ENCODE measurements at regions not wholly inside any gene's neighbourhood (a gene's known extent, or its start where the extent isn't known, plus 50 kb on each side); places are given as distances from the start of the nearest gene placed in this dataset.
"Not testable (repeated sequence)": the region's sequence is repeated elsewhere in the genome, so short reads cannot be mapped to it uniquely, and the experiment has no call there.

GRCh38 chr2:150674283-150674682 lies 186.8 kb upstream of the RND3 start:
- H3K4me3 Mint-ChIP-seq, result no peak overlapping the region
- no peaks in the 10 kb centered on the region for H3K27me3 Mint-ChIP-seq (ENCODE audit: low read depth)
- no peak overlapping the region for H3K27ac Mint-ChIP-seq (ENCODE audit: unreplicated experiment)
- no peak for DNase-seq (ENCODE audit: low read depth, low spot score)
- H3K4me1 Mint-ChIP-seq, result peaks cover 11% of the 10 kb centered on the region
- TF ChIP-seq CTCF (conservative IDR thresholded peaks at IDR 0.05), result no peak
- H3K9me3 Mint-ChIP-seq, result no peaks in the 10 kb centered on the region
- H3K36me3 Mint-ChIP-seq (ENCODE audit: low read depth), result no peaks in the 10 kb centered on the region

- Mint-ChIP-seq H3K27me3 (ENCODE audit: low read depth) (no peaks in the 10 kb centered on the region), H3K4me3 (no peak overlapping the region), H3K36me3 (ENCODE audit: low read depth) (peaks cover 6% of the 10 kb centered on the region), H3K4me1 (peaks cover 5% of the 10 kb centered on the region), H3K27ac (ENCODE audit: unreplicated experiment) (no peak overlapping the region), H3K9me3 (peaks cover 11% of the 10 kb centered on the region)
- no peak for TF ChIP-seq CTCF (conservative IDR thresholded peaks at IDR 0.05)
- DNase-seq (ENCODE audit: low read depth, low spot score), result no peak
Measured at GRCh38 chr2:150672311-150672710, 184.8 kb upstream of the RND3 start.

- H3K9me3 Mint-ChIP-seq, result peaks cover 14% of the 10 kb centered on the region
- TF ChIP-seq CTCF (conservative IDR thresholded peaks at IDR 0.05), result no peak
- DNase-seq (ENCODE audit: low read depth, low spot score), result no peak
- no peak overlapping the region for H3K4me3 Mint-ChIP-seq
- no peaks in the 10 kb centered on the region for H3K4me1 Mint-ChIP-seq
- H3K27me3 Mint-ChIP-seq (ENCODE audit: low read depth), result no peaks in the 10 kb centered on the region
- H3K27ac Mint-ChIP-seq (ENCODE audit: unreplicated experiment), result no peak overlapping the region
- H3K36me3 Mint-ChIP-seq (ENCODE audit: low read depth), result peaks cover 9% of the 10 kb centered on the region
Measured at GRCh38 chr2:150669492-150669891, 182.0 kb upstream of the RND3 start.

GRCh38 chr2:150667039-150667438 lies 179.6 kb upstream of the RND3 start:
- not testable (repeated sequence) for H3K36me3 Mint-ChIP-seq (ENCODE audit: low read depth); H3K4me1 Mint-ChIP-seq; H3K4me3 Mint-ChIP-seq; H3K27me3 Mint-ChIP-seq (ENCODE audit: low read depth); H3K27ac Mint-ChIP-seq (ENCODE audit: unreplicated experiment); DNase-seq (ENCODE audit: low read depth, low spot score)
- H3K9me3 Mint-ChIP-seq, result peaks cover 17% of the 10 kb centered on the region

GRCh38 chr2:150663143-150663542 lies 175.7 kb upstream of the RND3 start:
- H3K27ac Mint-ChIP-seq (ENCODE audit: unreplicated experiment), result no peak overlapping the region
- no peak for TF ChIP-seq CTCF (conservative IDR thresholded peaks at IDR 0.05)
- no peaks in the 10 kb centered on the region for H3K4me1 Mint-ChIP-seq
- H3K9me3 Mint-ChIP-seq, result peaks cover 32% of the 10 kb centered on the region
- no peak for DNase-seq (ENCODE audit: low read depth, low spot score)
- peaks cover 22% of the 10 kb centered on the region for H3K36me3 Mint-ChIP-seq (ENCODE audit: low read depth)
- no peaks in the 10 kb centered on the region for H3K27me3 Mint-ChIP-seq (ENCODE audit: low read depth)
- H3K4me3 Mint-ChIP-seq, result no peak overlapping the region

DNA sequence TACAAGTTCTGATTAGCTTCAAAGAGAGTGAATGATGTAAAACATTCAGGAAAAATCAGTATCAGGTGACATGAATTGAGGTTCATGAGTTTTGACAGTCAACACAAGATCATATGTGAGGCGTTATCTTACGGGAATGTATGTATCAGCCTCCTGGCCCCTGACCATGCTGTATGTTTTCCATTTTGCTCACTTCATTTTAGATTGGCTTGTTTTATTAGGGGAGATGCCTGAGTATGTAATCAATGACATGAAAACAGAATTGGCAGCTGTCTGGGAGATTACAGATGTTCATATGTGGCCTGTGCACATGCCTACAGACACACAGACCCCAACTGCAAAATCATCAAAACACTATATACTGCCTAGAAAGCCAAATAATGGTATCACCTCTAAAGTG lies 168.5 kb upstream of the RND3 start:
- no peak for TF ChIP-seq CTCF (conservative IDR thresholded peaks at IDR 0.05)
- H3K36me3 Mint-ChIP-seq (ENCODE audit: low read depth), result peaks cover 7% of the 10 kb centered on the region
- peaks cover 18% of the 10 kb centered on the region for H3K9me3 Mint-ChIP-seq
- no peaks in the 10 kb centered on the region for H3K27me3 Mint-ChIP-seq (ENCODE audit: low read depth)
- H3K27ac Mint-ChIP-seq (ENCODE audit: unreplicated experiment), result no peak overlapping the region
- H3K4me1 Mint-ChIP-seq, result no peaks in the 10 kb centered on the region
- H3K4me3 Mint-ChIP-seq, result no peak overlapping the region
- DNase-seq (ENCODE audit: low read depth, low spot score), result no peak

Data from neural crest cell (in vitro differentiated cells).